DND-41 (cell line): ENCODE measurements at regions not wholly inside any gene's neighbourhood (a gene's known extent, or its start where the extent isn't known, plus 50 kb on each side); places are given as distances from the start of the nearest gene placed in this dataset.

Source experiments
- ATAC-seq: fragments of 200-7000 bp; cut with Tn5 transposase; 3 replicates; pipeline ENCODE4 v1.9.1; 2021; ENCODE audit warnings: low read depth; ENCODE audit not compliant: insufficient read depth
- DNase-seq: peaks from one replicate; pipeline ENCODE4 v3.0.0-alpha.2; 2020
- H2AFZ ChIP-seq: 2 replicates; pipeline ENCODE4 v1.6.0; 2012; ENCODE audit warnings: low read depth, low read length
- H3K27ac ChIP-seq: 2 replicates; pipeline ENCODE4 v1.5.1; 2012; ENCODE audit warnings: low read length, inconsistent platforms
- H3K27me3 ChIP-seq: fragments of 200-600 bp; sonication (generic); 2 replicates; pipeline ENCODE4 v1.6.0; 2012; ENCODE audit warnings: low read length, mild to moderate bottlenecking, inconsistent platforms; ENCODE audit not compliant: insufficient read depth, poor library complexity
- H3K36me3 ChIP-seq: 2 replicates; pipeline ENCODE4 v1.5.1; 2012; ENCODE audit warnings: low read length, inconsistent platforms; ENCODE audit not compliant: insufficient read depth
- H3K4me1 ChIP-seq: 2 replicates; pipeline ENCODE4 v1.5.1; 2012; ENCODE audit warnings: mild to moderate bottlenecking, low read length; ENCODE audit not compliant: insufficient read depth
- H3K4me2 ChIP-seq: 2 replicates; pipeline ENCODE4 v1.6.0; 2012; ENCODE audit warnings: mild to moderate bottlenecking, moderate library complexity, low read length, inconsistent platforms; ENCODE audit not compliant: insufficient read depth
- H3K4me3 ChIP-seq, 2 experiments: fragments of 200-600 bp in 1 of 2; shearing (Covaris generic) in 1 of 2; 2 replicates each; pipeline ENCODE4 v1.5.1; 2012 to 2016; ENCODE audit warnings: inconsistent platforms in 2 of 2, low read length in 2 of 2, mild to moderate bottlenecking in 2 of 2, low read depth in 1 of 2, moderate library complexity in 1 of 2
- H3K79me2 ChIP-seq: 2 replicates; pipeline ENCODE4 v1.6.0; 2012; ENCODE audit warnings: low read length, inconsistent platforms; ENCODE audit not compliant: insufficient read depth
- H3K9ac ChIP-seq: 2 replicates; pipeline ENCODE4 v1.6.0; 2012; ENCODE audit warnings: low read depth, mild to moderate bottlenecking, inconsistent platforms, low read length, moderate library complexity
- H3K9me3 ChIP-seq: 2 replicates; pipeline ENCODE4 v1.5.1; 2012; ENCODE audit warnings: low read length, moderate library complexity, mild to moderate bottlenecking, inconsistent platforms; ENCODE audit not compliant: insufficient read depth, severe bottlenecking
- H4K20me1 ChIP-seq: 2 replicates; pipeline ENCODE4 v1.6.0; 2012; ENCODE audit warnings: low read length; ENCODE audit not compliant: insufficient read depth
- EZH2 ChIP-seq: IDR thresholded peaks from 3 replicates; pipeline ENCODE4 v1.6.1; 2012; ENCODE audit warnings: borderline replicate concordance, low read depth, mild to moderate bottlenecking, moderate library complexity, low read length, inconsistent platforms; ENCODE audit not compliant: severe bottlenecking
- TF ChIP-seq, protein P1 (sequence below): IDR thresholded peaks from 2 replicates; pipeline ENCODE4 v1.5.1; 2012; ENCODE audit warnings: borderline replicate concordance, low read length, moderate library complexity, mild to moderate bottlenecking; ENCODE audit not compliant: poor library complexity, severe bottlenecking; ENCODE audit errors: extremely low read depth

DNA sequence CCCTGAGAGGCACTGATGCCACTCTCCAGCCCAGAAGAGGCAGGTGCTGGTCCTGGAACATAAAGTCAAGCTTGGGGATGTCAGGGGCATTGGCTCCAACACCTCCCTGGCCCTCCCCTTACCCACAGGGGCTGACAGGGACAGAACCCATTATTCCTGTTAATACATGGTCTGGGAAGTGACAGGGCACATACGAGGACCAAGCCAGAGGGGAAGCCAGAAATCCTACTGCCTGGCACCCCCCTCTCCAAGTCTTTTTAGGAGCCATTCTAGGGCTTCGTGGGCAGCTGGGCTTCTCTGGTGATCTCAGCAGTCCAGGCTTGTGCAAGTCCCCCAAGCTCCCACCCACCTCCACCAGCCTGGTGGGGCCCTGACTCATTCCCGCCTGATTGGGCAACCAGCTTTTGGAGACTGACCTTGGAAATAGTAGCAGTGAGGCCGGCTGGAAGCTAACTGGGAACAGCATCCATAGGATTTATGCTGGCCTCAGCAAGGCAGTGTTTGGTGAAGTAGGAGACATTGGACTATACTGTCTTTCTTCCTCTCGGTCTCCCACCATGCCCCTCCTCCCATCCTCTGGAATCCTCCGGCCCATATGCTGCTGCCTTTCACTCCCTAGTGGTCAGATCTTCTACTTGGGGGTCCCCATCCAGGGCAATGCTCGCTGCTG lies 86.4 kb upstream of the HK2 start:
- Histone ChIP-seq H3K4me2 (no peak overlapping the region), H2AFZ (no peak overlapping the region), H4K20me1 (no peaks in the 10 kb centered on the region), H3K27me3 (no peaks in the 10 kb centered on the region), H3K27ac (no peak overlapping the region), H3K4me1 (no peaks in the 10 kb centered on the region), H3K9me3 (no peaks in the 10 kb centered on the region), H3K4me3 (no peak overlapping the region), H3K36me3 (no peaks in the 10 kb centered on the region), H3K9ac (no peak overlapping the region), H3K79me2 (no peaks in the 10 kb centered on the region)
- DNase-seq (no peak), ATAC-seq (no peak)
- TF ChIP-seq EZH2, result no peak
- TF ChIP-seq, protein P1, sequence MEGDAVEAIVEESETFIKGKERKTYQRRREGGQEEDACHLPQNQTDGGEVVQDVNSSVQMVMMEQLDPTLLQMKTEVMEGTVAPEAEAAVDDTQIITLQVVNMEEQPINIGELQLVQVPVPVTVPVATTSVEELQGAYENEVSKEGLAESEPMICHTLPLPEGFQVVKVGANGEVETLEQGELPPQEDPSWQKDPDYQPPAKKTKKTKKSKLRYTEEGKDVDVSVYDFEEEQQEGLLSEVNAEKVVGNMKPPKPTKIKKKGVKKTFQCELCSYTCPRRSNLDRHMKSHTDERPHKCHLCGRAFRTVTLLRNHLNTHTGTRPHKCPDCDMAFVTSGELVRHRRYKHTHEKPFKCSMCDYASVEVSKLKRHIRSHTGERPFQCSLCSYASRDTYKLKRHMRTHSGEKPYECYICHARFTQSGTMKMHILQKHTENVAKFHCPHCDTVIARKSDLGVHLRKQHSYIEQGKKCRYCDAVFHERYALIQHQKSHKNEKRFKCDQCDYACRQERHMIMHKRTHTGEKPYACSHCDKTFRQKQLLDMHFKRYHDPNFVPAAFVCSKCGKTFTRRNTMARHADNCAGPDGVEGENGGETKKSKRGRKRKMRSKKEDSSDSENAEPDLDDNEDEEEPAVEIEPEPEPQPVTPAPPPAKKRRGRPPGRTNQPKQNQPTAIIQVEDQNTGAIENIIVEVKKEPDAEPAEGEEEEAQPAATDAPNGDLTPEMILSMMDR, result no peak

DNA sequence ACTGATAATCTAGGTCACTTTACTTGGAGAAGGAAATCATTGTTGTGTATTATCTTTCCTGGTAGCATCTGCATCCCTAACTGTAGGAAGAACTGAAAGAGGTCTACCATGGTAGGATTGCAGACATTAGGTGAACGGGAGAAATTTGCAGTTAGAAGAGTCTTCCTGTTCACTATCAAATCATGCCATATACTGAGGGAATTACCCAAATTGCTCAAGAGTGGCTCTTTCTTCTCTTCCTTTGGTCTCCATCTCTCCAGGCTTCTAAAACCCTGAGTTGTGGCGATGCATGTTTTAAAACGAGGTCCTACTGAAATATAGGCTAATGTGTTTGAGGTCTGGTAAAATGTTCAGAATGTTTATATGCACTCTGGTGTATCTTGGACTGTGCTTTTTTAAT lies 85.3 kb upstream of the HK2 start:
- no peaks in the 10 kb centered on the region for H4K20me1 ChIP-seq

DNA sequence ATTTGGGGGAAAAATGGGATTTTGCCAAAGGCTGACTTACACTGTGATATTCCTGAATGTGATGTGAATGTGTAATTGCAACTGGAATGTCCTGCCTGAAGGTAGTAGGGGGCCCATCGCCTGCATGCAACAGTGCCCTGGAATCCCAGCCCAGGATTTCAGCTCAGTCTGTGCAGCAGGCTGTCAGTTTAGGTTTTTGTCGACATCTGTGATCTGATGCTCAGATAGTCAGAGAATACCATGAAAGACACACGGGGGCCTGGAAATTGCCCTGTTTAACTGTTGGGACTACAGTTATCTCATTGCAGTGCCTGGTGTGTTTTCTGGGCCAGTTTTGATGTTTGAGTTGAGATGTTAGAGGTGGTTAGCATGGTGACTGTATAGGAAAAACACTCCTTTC lies 84.5 kb upstream of the HK2 start:
- Histone ChIP-seq H3K4me2 (no peak overlapping the region), H3K9me3 (no peaks in the 10 kb centered on the region), H3K27me3 (no peaks in the 10 kb centered on the region), H3K9ac (no peak overlapping the region), H3K27ac (no peak overlapping the region), H3K4me3 (no peak overlapping the region), H4K20me1 (no peaks in the 10 kb centered on the region), H3K79me2 (no peaks in the 10 kb centered on the region), H3K4me1 (no peaks in the 10 kb centered on the region), H3K36me3 (no peaks in the 10 kb centered on the region), H2AFZ (no peak overlapping the region)
- ATAC-seq (no peak), DNase-seq (no peak)
- TF ChIP-seq EZH2, result no peak
- TF ChIP-seq, protein P1, result no peak

More for the DNA sequence above, 85.3 kb upstream of the HK2 start:
- TF ChIP-seq, protein P1, result no peak
- no peak for TF ChIP-seq EZH2
- H2AFZ ChIP-seq, result no peak overlapping the region
- H3K4me1 ChIP-seq, result no peaks in the 10 kb centered on the region
- no peak overlapping the region for H3K4me2 ChIP-seq
- H3K27ac ChIP-seq, result no peak overlapping the region
- H3K27me3 ChIP-seq, result no peaks in the 10 kb centered on the region
- no peak for ATAC-seq
- no peak overlapping the region for H3K9ac ChIP-seq
- no peak for DNase-seq
- H3K4me3 ChIP-seq, result no peak overlapping the region
- no peaks in the 10 kb centered on the region for H3K79me2 ChIP-seq
- H3K9me3 ChIP-seq, result no peaks in the 10 kb centered on the region
- no peaks in the 10 kb centered on the region for H3K36me3 ChIP-seq
